ENCODE measurements at regions not wholly inside any gene's neighbourhood (a gene's known extent, or its start where the extent isn't known, plus 50 kb on each side); places are given as distances from the start of the nearest gene placed in this dataset.

- Histone ChIP-seq H3K27me3 (no peaks in the 10 kb centered on the region), H3K4me3 (no peak overlapping the region), H3K36me3 (no peaks in the 10 kb centered on the region), H3K9me3 (no peaks in the 10 kb centered on the region)
- DNase-seq = no peak
These were observed 51.9 kb upstream of the BAIAP2L1 start for GRCh38 chr7:98452791-98453190.
